AG04450 (cell line): ENCODE measurements at regions not wholly inside any gene's neighbourhood (a gene's known extent, or its start where the extent isn't known, plus 50 kb on each side); places are given as distances from the start of the nearest gene placed in this dataset.
"Not testable (repeated sequence)": the region's sequence is repeated elsewhere in the genome, so short reads cannot be mapped to it uniquely, and the experiment has no call there.

Experiments used
- CTCF ChIA-PET: fragments of 300-600, 350-600 bp; formaldehyde crosslinking; extraction: SDS; loops from one replicate; lab custom pipeline; 2022; ENCODE audit warnings: antibody characterized with exemption, inconsistent platforms; lab: Charles Lee
- POLR2A ChIA-PET: fragments of 350-600 bp; formaldehyde crosslinking; extraction: SDS; loops from one replicate; lab custom pipeline; 2021; ENCODE audit warnings: antibody characterized with exemption, inconsistent platforms; lab: Yijun Ruan, JAX
- DNase-seq: peaks from one replicate; pipeline ENCODE4 v3.0.0-alpha.2; 2011; ENCODE audit warnings: low read depth, low spot score
- H3K27ac ChIP-seq: one replicate; pipeline ENCODE4 v1.5.1; 2012; ENCODE audit warnings: low read depth, low read length, control low read depth
- H3K27me3 ChIP-seq: one replicate; pipeline ENCODE4 v1.6.0; 2012; ENCODE audit warnings: low read length; ENCODE audit not compliant: control insufficient read depth, insufficient read depth
- H3K4me3 ChIP-seq: 2 replicates; pipeline ENCODE4 v1.5.1; 2011; ENCODE audit warnings: mild to moderate bottlenecking, low read depth, low read length, control low read depth
- H3K9me3 ChIP-seq: 2 replicates; pipeline ENCODE4 v1.5.1; 2012; ENCODE audit warnings: low read length; ENCODE audit not compliant: control insufficient read depth, insufficient read depth
- TF ChIP-seq, protein P1 (sequence below): IDR thresholded peaks from 2 replicates; pipeline ENCODE4 v1.5.1; 2011; ENCODE audit warnings: low read depth, low read length, control low read depth, inconsistent platforms

DNA sequence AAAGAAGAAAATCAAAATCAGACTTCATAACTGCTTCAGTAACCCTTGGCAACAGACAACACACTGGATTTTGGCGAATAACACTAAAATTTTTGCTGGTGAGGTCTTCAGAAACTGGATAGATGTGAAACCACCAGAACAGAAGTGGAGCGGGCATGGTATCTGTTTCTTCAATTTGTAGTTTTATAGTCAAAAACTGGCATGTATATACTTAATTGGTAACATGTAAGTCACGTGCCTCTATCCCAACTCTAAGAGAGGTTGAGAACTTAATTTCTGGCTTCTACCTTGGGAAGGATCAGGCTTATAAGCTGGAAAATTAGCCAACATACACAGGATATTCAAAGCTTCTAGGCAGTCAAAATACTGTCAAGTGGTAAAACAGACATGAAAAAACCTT is 172.6 kb upstream of the CHL1 start:
- Histone ChIP-seq H3K4me3 (no peak overlapping the region), H3K27ac (no peak overlapping the region), H3K9me3 (no peaks in the 10 kb centered on the region), H3K27me3 (no peaks in the 10 kb centered on the region)
- DNase-seq = no peak
- POLR2A ChIA-PET = no interaction called here
- CTCF ChIA-PET = interaction anchor here (1.5 kb wide), 1 partner anchor 330 kb away, joined by 7 read pairs; no protein-coding TSS in a partner anchor
- TF ChIP-seq, protein P1, sequence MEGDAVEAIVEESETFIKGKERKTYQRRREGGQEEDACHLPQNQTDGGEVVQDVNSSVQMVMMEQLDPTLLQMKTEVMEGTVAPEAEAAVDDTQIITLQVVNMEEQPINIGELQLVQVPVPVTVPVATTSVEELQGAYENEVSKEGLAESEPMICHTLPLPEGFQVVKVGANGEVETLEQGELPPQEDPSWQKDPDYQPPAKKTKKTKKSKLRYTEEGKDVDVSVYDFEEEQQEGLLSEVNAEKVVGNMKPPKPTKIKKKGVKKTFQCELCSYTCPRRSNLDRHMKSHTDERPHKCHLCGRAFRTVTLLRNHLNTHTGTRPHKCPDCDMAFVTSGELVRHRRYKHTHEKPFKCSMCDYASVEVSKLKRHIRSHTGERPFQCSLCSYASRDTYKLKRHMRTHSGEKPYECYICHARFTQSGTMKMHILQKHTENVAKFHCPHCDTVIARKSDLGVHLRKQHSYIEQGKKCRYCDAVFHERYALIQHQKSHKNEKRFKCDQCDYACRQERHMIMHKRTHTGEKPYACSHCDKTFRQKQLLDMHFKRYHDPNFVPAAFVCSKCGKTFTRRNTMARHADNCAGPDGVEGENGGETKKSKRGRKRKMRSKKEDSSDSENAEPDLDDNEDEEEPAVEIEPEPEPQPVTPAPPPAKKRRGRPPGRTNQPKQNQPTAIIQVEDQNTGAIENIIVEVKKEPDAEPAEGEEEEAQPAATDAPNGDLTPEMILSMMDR = no peak

DNA sequence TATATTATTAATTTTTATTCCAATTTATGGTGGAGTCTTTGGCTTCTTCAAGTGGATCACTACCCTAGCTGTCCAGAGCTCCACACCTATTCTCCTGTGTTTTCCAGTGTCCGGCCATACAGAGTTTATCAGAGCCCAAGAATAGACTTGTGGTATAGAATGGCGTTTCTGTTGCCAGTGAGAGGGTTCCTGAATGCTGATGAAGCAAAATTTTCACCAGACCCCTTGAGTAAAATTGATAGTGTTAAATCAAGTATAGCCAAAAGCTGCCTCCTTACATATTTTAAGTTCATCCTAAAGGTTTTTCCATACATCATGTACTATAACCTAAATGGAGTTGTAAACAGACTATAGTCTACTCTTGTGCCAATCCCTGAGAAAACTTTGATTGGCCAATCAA is 171.5 kb upstream of the CHL1 start:
- POLR2A ChIA-PET = no interaction called here
- Histone ChIP-seq H3K27ac (no peak overlapping the region), H3K9me3 (no peaks in the 10 kb centered on the region), H3K27me3 (no peaks in the 10 kb centered on the region), H3K4me3 (no peak overlapping the region)
- TF ChIP-seq, protein P1 = no peak
- CTCF ChIA-PET = interaction anchor here (1.5 to 1.8 kb wide), 2 partner anchors 329 kb away, joined by 7 read pairs; no protein-coding TSS in a partner anchor
- DNase-seq = no peak

DNA sequence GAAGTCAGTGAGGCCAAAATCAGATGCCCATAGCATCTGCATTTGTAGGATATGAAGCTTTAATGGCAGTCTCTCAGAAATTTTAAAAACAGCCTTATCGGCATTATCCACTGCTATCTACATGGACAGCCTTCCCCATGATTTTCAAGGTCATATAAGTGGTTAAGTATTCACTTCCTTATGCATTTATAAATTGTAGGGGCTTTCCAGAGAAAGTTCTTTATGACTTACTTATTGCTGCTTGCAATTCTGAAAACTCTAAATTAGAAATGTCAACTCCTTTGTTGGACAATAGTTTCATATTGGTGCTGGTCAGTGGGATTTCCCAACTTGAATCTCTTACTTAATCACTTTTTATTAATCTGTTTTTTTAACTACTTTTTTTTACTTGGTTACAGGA is 160.6 kb upstream of the CHL1 start:
- H3K27ac ChIP-seq, H3K4me3 ChIP-seq, H3K27me3 ChIP-seq, DNase-seq, POLR2A ChIA-PET, CTCF ChIA-PET, H3K9me3 ChIP-seq: not testable (repeated sequence)

DNA sequence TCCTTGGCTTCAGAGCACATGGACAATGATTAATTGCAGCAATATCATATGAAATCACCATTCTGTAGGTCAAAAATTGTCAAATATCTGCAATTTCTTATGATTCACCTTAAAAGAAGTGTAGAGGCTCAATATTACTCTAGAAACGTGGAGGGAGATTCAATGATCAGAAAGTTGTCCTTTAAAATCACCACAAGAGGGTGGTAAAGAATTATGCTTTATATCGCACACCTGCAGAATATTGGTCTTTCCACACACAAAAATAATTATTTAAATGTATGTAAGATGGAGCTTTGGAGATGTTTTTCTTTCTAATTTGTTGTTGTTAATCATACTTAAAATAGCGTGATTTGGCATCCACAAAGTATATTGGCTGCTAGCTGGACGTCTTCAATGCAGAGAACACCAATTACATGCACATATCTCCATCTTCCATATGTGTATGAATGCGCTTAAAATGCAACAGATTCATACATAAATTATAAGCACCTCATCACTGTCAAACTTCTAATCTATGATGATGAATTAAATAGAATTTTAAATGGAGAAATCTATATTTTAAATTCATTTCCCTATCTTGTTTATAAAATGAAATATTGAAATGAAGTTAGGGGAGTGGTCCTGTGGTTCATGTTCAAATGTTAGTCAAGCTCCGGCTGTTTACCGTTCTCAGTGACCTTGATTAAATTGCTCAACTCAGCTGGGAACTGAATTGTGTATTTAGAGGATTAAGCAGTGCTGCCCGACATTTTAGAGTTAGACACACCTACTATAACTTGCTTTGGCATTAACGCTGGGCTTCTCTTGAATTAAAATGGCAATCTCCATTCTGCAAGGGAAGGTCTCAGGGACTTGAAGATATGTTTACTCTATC is 153.5 kb upstream of the CHL1 start:
- H3K4me3 ChIP-seq, H3K9me3 ChIP-seq, H3K27ac ChIP-seq, POLR2A ChIA-PET, H3K27me3 ChIP-seq, DNase-seq: not testable (repeated sequence)
- CTCF ChIA-PET = interaction anchor here (0.8 to 8.0 kb wide), 9 partner anchors 10 to 337 kb away, joined by 3 to 114 read pairs (median 8); no protein-coding TSS in a partner anchor
- TF ChIP-seq, protein P1 = peak; percentile 49

DNA sequence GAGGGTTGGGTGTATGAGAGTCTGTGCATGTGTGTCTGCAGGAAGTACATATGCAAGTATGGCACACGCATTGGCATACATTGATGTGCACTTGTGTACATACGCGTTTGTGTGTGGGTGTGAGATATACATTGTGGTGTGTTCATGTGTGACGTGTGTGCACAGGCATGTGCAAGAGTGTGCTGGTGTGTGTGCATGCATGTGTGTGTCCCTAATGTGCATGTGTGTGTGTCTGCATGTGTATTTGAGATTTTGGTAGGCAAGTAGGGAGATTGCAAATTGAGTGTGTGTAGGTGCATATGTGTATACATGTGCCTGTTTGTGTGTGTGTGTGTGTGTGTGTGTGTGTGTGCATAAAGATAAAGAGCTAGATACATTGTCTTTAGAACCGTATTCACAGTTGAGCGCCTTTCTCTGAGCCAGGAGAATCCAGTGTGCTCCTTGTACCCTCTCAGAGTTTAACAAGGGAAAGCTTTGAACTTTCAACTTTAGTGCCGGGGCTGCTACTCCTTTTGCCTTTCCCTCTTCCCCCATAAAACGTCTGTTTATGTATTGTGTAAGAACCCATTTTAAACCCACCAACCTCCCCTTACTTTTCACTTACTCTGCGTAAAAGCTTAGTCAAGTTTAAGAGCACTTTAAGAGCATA is 152.4 kb upstream of the CHL1 start:
- H3K27ac ChIP-seq = no peak overlapping the region
- no peak overlapping the region for H3K4me3 ChIP-seq
- H3K27me3 ChIP-seq = no peaks in the 10 kb centered on the region
- H3K9me3 ChIP-seq = no peaks in the 10 kb centered on the region
- DNase-seq = no peak
- TF ChIP-seq, protein P1 = no peak
- POLR2A ChIA-PET = no interaction called here
- CTCF ChIA-PET = interaction anchor here (1.0 to 8.0 kb wide), 5 partner anchors 309 to 336 kb away, joined by 3 to 114 read pairs (median 4); no protein-coding TSS in a partner anchor

DNA sequence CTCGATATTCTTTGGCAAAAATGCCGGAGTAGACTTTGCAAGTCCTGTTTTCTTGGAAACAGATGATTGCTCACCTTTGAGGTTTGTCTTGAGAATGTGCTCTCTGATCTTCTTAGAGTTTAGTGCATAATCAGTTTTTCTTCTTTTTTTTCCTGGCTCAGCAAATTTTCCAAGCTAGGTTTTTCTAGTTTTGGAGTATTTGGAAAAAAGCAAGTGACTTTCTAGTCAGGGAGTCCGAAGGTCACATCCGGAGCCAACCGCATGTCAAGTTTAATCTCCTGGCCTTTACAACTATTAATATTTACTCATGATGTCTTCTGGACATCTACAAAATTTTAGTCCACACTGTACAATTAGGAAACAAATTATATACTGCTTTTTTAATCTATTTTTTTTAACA is 151.6 kb upstream of the CHL1 start:
- POLR2A ChIA-PET, H3K27ac ChIP-seq, DNase-seq, H3K9me3 ChIP-seq, H3K4me3 ChIP-seq, H3K27me3 ChIP-seq: not testable (repeated sequence)
- CTCF ChIA-PET = interaction anchor here (1.0 to 8.0 kb wide), 4 partner anchors 308 to 333 kb away, joined by 3 to 114 read pairs (median 4); no protein-coding TSS in a partner anchor
